Chondrocyte (in vitro differentiated cells): ENCODE measurements at regions not wholly inside any gene's neighbourhood (a gene's known extent, or its start where the extent isn't known, plus 50 kb on each side); places are given as distances from the start of the nearest gene placed in this dataset.

Experiments used
- DNase-seq: peaks from one replicate; pipeline ENCODE4 v3.0.0; 2021; ENCODE audit warnings: mixed read lengths, low spot score
- H3K27ac Mint-ChIP-seq: one replicate; pipeline ENCODE4 v1.8.0; 2021; ENCODE audit warnings: mild to moderate bottlenecking, moderate library complexity, mixed read lengths; ENCODE audit not compliant: unreplicated experiment
- H3K27me3 Mint-ChIP-seq: 2 replicates; pipeline ENCODE4 v1.8.0; 2021; ENCODE audit warnings: low read depth, mixed read lengths
- H3K36me3 Mint-ChIP-seq: 2 replicates; pipeline ENCODE4 v1.8.0; 2021; ENCODE audit warnings: low read depth, mixed read lengths
- H3K4me1 Mint-ChIP-seq: 2 replicates; pipeline ENCODE4 v1.8.0; 2021; ENCODE audit warnings: low read depth, mild to moderate bottlenecking, mixed read lengths
- H3K4me3 Mint-ChIP-seq: one replicate; pipeline ENCODE4 v1.8.0; 2021; ENCODE audit warnings: mild to moderate bottlenecking, moderate library complexity, mixed read lengths; ENCODE audit not compliant: unreplicated experiment
- H3K9me3 Mint-ChIP-seq: 2 replicates; pipeline ENCODE4 v1.8.0; 2021; ENCODE audit warnings: low read depth, mixed read lengths
- TF ChIP-seq, protein P1 (sequence below): fragments of 200-600 bp; sonication (generic); IDR thresholded peaks from 2 replicates; pipeline ENCODE4 v1.5.0; 2021; ENCODE audit warnings: antibody characterized with exemption, mild to moderate bottlenecking, moderate library complexity

DNA sequence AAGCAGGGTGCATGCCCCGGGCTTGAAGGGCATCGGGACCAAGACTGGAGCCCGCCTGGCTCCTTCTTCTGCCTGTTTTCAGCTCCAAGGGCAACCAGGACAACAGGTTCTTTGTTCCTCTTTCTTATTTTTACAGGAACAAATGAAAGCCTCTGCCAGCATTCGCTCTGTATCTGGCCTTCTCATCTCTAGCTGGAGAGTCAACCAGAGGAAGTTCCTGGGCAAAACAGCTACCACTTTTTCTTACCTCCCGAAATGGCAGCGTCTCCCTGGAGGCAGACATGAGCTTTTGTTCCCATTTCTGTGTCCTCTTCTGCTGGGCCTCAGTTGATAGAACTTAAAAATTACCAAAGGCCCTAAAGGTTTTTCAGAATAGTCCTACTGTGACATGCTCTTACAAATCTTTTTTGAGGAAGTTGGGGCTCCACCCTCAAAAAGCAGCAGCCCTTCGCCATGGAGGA lies 74.1 kb upstream of the NAA20 start:
- H3K27ac Mint-ChIP-seq = no peak overlapping the region
- no peak overlapping the region for H3K4me3 Mint-ChIP-seq
- peaks cover 36% of the 10 kb centered on the region for H3K4me1 Mint-ChIP-seq
- no peaks in the 10 kb centered on the region for H3K9me3 Mint-ChIP-seq
- H3K36me3 Mint-ChIP-seq = peaks cover 4% of the 10 kb centered on the region
- TF ChIP-seq, protein P1, sequence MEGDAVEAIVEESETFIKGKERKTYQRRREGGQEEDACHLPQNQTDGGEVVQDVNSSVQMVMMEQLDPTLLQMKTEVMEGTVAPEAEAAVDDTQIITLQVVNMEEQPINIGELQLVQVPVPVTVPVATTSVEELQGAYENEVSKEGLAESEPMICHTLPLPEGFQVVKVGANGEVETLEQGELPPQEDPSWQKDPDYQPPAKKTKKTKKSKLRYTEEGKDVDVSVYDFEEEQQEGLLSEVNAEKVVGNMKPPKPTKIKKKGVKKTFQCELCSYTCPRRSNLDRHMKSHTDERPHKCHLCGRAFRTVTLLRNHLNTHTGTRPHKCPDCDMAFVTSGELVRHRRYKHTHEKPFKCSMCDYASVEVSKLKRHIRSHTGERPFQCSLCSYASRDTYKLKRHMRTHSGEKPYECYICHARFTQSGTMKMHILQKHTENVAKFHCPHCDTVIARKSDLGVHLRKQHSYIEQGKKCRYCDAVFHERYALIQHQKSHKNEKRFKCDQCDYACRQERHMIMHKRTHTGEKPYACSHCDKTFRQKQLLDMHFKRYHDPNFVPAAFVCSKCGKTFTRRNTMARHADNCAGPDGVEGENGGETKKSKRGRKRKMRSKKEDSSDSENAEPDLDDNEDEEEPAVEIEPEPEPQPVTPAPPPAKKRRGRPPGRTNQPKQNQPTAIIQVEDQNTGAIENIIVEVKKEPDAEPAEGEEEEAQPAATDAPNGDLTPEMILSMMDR = no peak
- H3K27me3 Mint-ChIP-seq = no peaks in the 10 kb centered on the region
- DNase-seq = no peak

DNA sequence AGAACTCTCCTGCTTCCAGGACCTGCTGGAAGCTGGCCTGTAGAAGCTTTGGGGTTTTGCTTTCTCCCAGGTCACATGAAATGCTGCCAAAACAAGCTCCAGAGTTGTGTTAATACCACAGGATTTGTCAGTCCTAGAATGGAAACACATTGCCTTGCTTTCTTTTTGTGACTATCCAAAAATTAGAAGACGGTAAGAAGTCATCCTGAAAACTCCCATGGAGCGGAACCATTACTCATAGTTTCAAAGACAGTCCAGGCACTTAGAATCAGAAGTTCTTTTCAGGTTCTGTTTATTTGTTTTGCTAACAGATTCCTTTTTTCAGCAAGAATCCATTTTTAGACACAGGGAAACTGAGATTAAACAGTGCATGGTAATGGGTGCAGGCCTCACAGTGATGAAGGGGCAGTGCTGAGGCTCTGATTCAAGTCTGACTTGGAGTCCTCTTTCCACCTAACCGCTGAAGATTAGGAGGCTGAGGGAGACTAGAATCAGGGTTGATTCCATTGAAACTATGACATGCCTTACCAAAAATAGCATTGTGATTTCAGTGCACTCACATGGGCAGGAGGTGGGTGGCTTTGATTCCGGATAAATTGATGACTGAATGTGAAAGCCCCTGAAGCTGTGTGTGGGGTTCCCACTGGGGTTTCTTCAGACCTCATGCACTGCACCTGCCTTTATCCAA lies 72.2 kb upstream of the NAA20 start:
- no peak for DNase-seq
- no peak overlapping the region for H3K4me3 Mint-ChIP-seq
- H3K9me3 Mint-ChIP-seq = no peaks in the 10 kb centered on the region
- peak overlapping the region; percentile 87 for H3K27ac Mint-ChIP-seq
- no peaks in the 10 kb centered on the region for H3K27me3 Mint-ChIP-seq
- peaks cover 2% of the 10 kb centered on the region for H3K36me3 Mint-ChIP-seq
- H3K4me1 Mint-ChIP-seq = peaks cover 36% of the 10 kb centered on the region
- TF ChIP-seq, protein P1 = no peak

DNA sequence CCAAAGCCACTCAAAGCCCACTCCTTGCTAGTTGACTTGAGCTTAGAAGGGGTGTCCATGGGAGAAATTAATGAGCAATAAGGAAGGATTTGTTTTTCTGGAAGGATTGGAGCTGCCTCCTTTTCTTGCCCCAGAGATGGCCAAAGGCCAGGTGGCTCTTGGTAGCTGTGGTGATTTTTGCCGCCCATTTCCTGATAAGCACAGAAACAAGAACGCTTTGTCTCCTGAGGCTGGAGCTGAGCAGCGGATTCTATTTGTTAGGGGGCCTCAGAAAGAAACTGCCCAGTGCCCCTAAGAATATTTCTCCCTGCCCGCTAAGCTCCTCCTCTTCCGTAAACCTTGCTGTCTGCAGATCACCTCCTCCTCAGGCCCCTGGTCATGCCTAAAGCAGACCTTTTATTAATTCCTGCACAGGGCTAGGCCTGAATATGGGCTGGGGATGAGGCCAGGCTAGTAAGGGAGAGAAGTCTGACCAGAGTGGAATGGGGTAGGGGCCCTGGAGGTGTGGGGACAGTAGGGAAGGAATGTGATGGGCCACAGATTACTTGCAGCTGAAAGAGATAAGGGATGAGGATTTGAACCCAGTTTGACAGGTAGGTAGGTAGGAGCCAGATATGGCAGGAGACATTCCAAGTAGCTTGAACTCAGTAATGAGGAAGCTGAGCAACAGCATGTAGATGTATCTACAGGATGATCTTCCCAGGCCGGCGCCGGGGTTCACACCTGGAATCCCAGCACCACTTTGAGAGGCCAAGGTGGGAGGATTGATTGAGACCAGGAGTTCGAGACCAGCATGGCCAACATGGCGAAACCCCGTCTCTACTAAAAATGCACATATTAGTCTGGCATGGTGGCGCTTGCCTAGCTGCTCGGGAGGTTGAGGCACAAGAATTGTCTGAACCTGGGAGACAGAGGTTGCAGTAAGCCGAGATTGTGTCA lies 71.2 kb upstream of the NAA20 start:
- H3K36me3 Mint-ChIP-seq = no peaks in the 10 kb centered on the region
- TF ChIP-seq, protein P1 = no peak
- no peak overlapping the region for H3K4me3 Mint-ChIP-seq
- peaks cover 33% of the 10 kb centered on the region for H3K4me1 Mint-ChIP-seq
- H3K27ac Mint-ChIP-seq = peak overlapping the region; percentile 87
- no peaks in the 10 kb centered on the region for H3K27me3 Mint-ChIP-seq
- no peaks in the 10 kb centered on the region for H3K9me3 Mint-ChIP-seq
- DNase-seq = no peak

DNA sequence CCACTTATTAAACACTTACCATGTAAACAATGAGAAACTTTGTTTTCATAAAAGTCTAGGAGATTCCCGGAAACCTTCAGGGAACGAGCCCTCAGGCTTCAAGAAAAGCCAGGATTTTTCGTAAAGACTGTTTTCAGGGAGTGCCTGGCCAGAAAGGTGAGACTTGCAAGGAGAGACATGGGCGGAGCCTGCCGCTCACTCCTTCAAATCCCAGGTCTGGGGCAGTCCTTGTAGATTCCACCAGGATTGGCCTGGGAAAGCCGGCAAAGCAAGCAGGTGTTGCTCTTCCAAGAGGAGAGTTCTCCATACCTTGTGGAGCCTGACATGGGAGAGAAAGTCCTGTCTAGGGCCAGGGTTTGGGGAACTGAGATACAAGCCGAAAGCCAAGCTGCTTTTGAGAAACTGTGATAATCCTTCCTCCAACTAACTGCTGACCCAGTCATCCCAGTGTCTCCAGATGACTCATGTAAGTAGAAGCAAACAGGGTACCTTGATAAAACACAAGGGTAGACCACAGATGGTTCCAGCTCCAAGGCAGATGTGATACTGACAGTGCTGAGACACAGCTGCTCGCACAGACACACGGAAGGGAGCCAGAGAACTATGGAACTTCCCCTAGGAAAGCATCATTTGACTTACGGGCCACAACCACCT lies 69.4 kb upstream of the NAA20 start:
- Mint-ChIP-seq H3K27me3 (no peaks in the 10 kb centered on the region), H3K9me3 (no peaks in the 10 kb centered on the region), H3K27ac (no peak overlapping the region), H3K4me1 (peaks cover 32% of the 10 kb centered on the region), H3K36me3 (no peaks in the 10 kb centered on the region), H3K4me3 (no peak overlapping the region)
- TF ChIP-seq, protein P1 = no peak
- DNase-seq = no peak
